Epithelial cell of esophagus (primary cell): ENCODE measurements at regions not wholly inside any gene's neighbourhood (a gene's known extent, or its start where the extent isn't known, plus 50 kb on each side); places are given as distances from the start of the nearest gene placed in this dataset.

ENCODE experiments used
- DNase-seq: peaks from one replicate; pipeline ENCODE4 v3.0.0; 2010; ENCODE audit warnings: low read depth
- H3K4me3 ChIP-seq: 2 replicates; pipeline ENCODE4 v1.5.1; 2011; ENCODE audit warnings: mild to moderate bottlenecking, low read length, control low read depth
- CTCF ChIP-seq: IDR thresholded peaks from 2 replicates; pipeline ENCODE4 v1.5.1; 2011; ENCODE audit warnings: low read depth, mild to moderate bottlenecking, low read length, control low read depth, inconsistent platforms; ENCODE audit not compliant: insufficient read depth; ENCODE audit errors: missing control alignments

GRCh38 chr12:24416423-24417109 is 467.1 kb upstream of the SOX5 start:
- no peak for DNase-seq
- no peak for TF ChIP-seq CTCF
- H3K4me3 ChIP-seq: no peak overlapping the region

DNA sequence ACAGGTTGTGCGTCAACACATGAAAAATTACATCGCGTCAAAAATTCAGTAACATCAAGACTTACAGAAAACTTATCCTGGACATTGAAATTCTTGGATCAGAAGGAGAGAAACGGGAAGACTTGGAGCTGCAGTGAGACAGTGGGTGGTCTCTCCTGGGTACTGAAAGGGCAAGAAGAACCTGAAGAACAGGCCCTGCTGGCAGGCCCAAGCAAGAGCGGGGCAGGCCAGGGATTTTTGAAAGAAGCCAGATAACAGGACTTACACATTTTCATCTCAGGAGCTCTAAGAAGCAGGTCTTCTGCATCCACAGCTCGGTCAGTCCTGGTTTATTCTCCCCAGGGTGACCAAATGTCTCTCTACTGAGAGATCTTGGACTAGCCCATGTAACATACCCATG is 466.5 kb upstream of the SOX5 start:
- DNase-seq: peak; percentile 6
- H3K4me3 ChIP-seq: no peak overlapping the region
- TF ChIP-seq CTCF: no peak

DNA sequence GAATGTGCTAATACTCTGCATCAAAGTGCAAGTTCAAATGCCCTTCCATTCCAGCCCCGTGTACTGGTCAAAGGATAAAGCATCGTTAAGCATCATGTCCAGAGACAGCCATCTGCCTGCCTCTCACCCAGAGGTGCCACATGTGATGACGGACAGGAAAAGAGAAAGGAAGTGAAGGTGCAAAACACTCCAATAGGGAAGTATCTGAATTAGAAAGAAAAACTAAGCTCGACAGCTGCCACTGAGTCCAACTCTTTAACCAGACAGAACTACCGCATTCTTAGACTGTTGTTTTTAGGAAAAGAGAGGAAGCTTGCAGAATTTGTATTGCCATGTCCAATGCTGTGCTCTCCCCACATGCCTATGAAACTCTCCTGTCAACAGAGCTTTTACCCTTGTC is 465.0 kb upstream of the SOX5 start:
- DNase-seq: no peak
- no peak overlapping the region for H3K4me3 ChIP-seq
- TF ChIP-seq CTCF: no peak

DNA sequence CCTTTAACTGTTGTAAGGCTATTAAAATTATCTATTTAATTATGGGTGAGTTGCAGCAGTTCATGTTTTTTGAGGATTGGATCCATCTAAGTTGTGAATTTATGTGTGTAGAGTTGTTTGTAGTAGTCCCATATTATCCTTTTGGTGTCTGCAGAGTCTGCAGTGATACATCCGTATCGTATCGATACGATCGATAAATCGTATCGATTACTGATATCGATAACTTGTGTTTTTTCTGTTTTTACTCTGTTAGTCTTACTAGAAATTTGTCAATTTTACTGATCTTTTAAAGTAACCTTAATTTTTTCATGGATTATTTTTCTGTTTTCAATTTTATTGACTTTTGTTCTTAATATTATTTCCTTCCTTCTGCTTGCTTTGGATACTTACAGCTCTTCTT is 462.5 kb upstream of the SOX5 start:
- DNase-seq: no peak
- H3K4me3 ChIP-seq: no peak overlapping the region
- TF ChIP-seq CTCF: no peak

- no peak overlapping the region for H3K4me3 ChIP-seq
- TF ChIP-seq CTCF: no peak
- DNase-seq: no peak
These were observed 460.4 kb upstream of the SOX5 start for GRCh38 chr12:24409868-24410267.

- no peak for TF ChIP-seq CTCF
- no peak for DNase-seq
- H3K4me3 ChIP-seq: no peak overlapping the region
These were observed 458.8 kb upstream of the SOX5 start for GRCh38 chr12:24408305-24408704.

- no peak overlapping the region for H3K4me3 ChIP-seq
- no peak for DNase-seq
- no peak for TF ChIP-seq CTCF
These were observed 458.4 kb upstream of the SOX5 start for GRCh38 chr12:24407884-24408283.
